Stomach (tissue), 4 donors: ENCODE measurements at regions not wholly inside any gene's neighbourhood (a gene's known extent, or its start where the extent isn't known, plus 50 kb on each side); places are given as distances from the start of the nearest gene placed in this dataset.

Source experiments
- EP300 ChIP-seq: sonication (generic); formaldehyde crosslinking; IDR thresholded peaks from one replicate; pipeline ENCODE4 v1.6.1; 2017; ENCODE audit warnings: antibody characterized with exemption
- POLR2A ChIP-seq, 4 donors: fragments of 450-650 bp; IDR thresholded peaks; one replicate each; pipeline ENCODE4 v1.6.1; 2016; ENCODE audit warnings: antibody characterized with exemption in 4 of 4, control low read depth in 2 of 4, mild to moderate bottlenecking in 1 of 4, moderate library complexity in 1 of 4

- no peak for TF ChIP-seq EP300
- no peak for TF ChIP-seq POLR2A (IDR thresholded peaks at IDR 0.05)
Observed at GRCh38 chr7:118327174-118327573, 102.7 kb downstream of the ANKRD7 start.
